GM12878 (cell line): ENCODE measurements at regions not wholly inside any gene's neighbourhood (a gene's known extent, or its start where the extent isn't known, plus 50 kb on each side); places are given as distances from the start of the nearest gene placed in this dataset.

Experiments used
- ATAC-seq: fragments of 200-7000 bp; cut with Tn5 transposase; 3 replicates; pipeline ENCODE4 v1.9.1; 2020; ENCODE audit warnings: mild to moderate bottlenecking, moderate library complexity
- BruUV-seq: library from RNA; stranded (reverse); fragments of 400-500 nt; replicated peaks from 2 replicates; lab custom pipeline; 2021; lab: Mats Ljungman, UMichigan
- CTCF ChIA-PET: fragments of 300-600 bp; sonication (Branson Sonifier 250); formaldehyde crosslinking; extraction: SDS; loops from one replicate; lab custom pipeline; 2021; ENCODE audit warnings: inconsistent platforms; lab: Yijun Ruan, JAX
- POLR2A ChIA-PET: fragments of 350-600 bp; formaldehyde crosslinking; extraction: SDS; loops from one replicate; lab custom pipeline; 2021; ENCODE audit warnings: inconsistent platforms; lab: Charles Lee
- RAD21 ChIA-PET: fragments of 300-600 bp; sonication (Branson Sonifier 250); formaldehyde crosslinking; loops from one replicate; lab custom pipeline; 2023; ENCODE audit warnings: antibody characterized with exemption; ENCODE audit not compliant: unreplicated experiment; lab: Charles Lee
- SMC1A ChIA-PET: fragments of 300-600 bp; sonication (Branson Sonifier 250); formaldehyde crosslinking; loops from one replicate; lab custom pipeline; 2023; ENCODE audit not compliant: unreplicated experiment, uncharacterized antibody; lab: Charles Lee
- DNase-seq: peaks from one replicate; pipeline ENCODE4 v3.0.0-alpha.2; 2011; ENCODE audit warnings: low read depth, low spot score
- FAIRE-seq: peaks from 3 replicates; lab custom pipeline; 2011; peaks lifted over from hg19 to GRCh38; lab: Jason Lieb, UNC
- H2AFZ ChIP-seq: 2 replicates; pipeline ENCODE4 v1.6.0; 2011; ENCODE audit warnings: low read depth, low read length, control low read depth; ENCODE audit not compliant: control insufficient read depth
- H3K27ac ChIP-seq: 2 replicates; pipeline ENCODE4 v1.5.1; 2011; ENCODE audit warnings: control low read depth; ENCODE audit not compliant: control insufficient read depth, insufficient read depth
- H3K27me3 ChIP-seq, 2 experiments: replicated peaks in 1 of 2; 2 replicates each; pipeline versions ENCODE4 v1.6.0 to v1.6.1; 2011; ENCODE audit warnings: low read length in 1 of 2; ENCODE audit not compliant: control insufficient read depth in 2 of 2, insufficient read depth in 2 of 2
- H3K36me3 ChIP-seq, 2 experiments: 2 replicates each; pipeline ENCODE4 v1.5.1; 2011; ENCODE audit warnings: low read length in 1 of 2; ENCODE audit not compliant: control insufficient read depth in 2 of 2, insufficient read depth in 2 of 2
- H3K4me1 ChIP-seq: 2 replicates; pipeline ENCODE4 v1.6.1; 2011; ENCODE audit warnings: mild to moderate bottlenecking, low read length, moderate library complexity, mixed read lengths; ENCODE audit not compliant: control insufficient read depth, insufficient read depth
- H3K4me2 ChIP-seq: 2 replicates; pipeline ENCODE4 v1.6.0; 2011; ENCODE audit warnings: control low read depth; ENCODE audit not compliant: control insufficient read depth, insufficient read depth
- H3K4me3 ChIP-seq: fragments of 200-600 bp; sonication (generic); 2 replicates; pipeline ENCODE4 v1.5.1; 2016
- H3K79me2 ChIP-seq: 2 replicates; pipeline ENCODE4 v1.6.0; 2011; ENCODE audit warnings: low read length; ENCODE audit not compliant: control insufficient read depth, insufficient read depth
- H3K9ac ChIP-seq: 2 replicates; pipeline ENCODE4 v1.8.0; 2011; ENCODE audit warnings: low read length, control low read depth, mixed read lengths; ENCODE audit not compliant: control insufficient read depth, insufficient read depth
- H3K9me3 ChIP-seq: replicated peaks from 3 replicates; pipeline ENCODE4 v1.5.1; 2011; ENCODE audit warnings: mild to moderate bottlenecking, low read length; ENCODE audit not compliant: control insufficient read depth, insufficient read depth
- H4K20me1 ChIP-seq: 2 replicates; pipeline ENCODE4 v1.6.0; 2011; ENCODE audit not compliant: control insufficient read depth, insufficient read depth
- ATF2 ChIP-seq: IDR thresholded peaks from 2 replicates; pipeline ENCODE4 v1.6.1; 2012; ENCODE audit warnings: low read length, inconsistent platforms
- BCLAF1 ChIP-seq: fragments of 450-650 bp; IDR thresholded peaks from 2 replicates; pipeline ENCODE4 v1.6.1; 2017; ENCODE audit warnings: antibody characterized with exemption, mild to moderate bottlenecking, moderate library complexity
- BMI1 ChIP-seq: fragments of 450-650 bp; IDR thresholded peaks from 2 replicates; pipeline ENCODE4 v1.6.1; 2016; ENCODE audit warnings: mild to moderate bottlenecking, moderate library complexity, borderline replicate concordance
- CBX3 ChIP-seq: fragments of 200-600 bp; sonication (generic); IDR thresholded peaks from 2 replicates; pipeline ENCODE4 v1.6.1; 2016; ENCODE audit warnings: low read depth, borderline replicate concordance
- KLF5 ChIP-seq: fragments of 450-650 bp; IDR thresholded peaks from 2 replicates; pipeline ENCODE4 v1.6.1; 2014; ENCODE audit warnings: mild to moderate bottlenecking; ENCODE audit not compliant: partially characterized antibody
- LARP7 ChIP-seq: fragments of 450-650 bp; IDR thresholded peaks from 2 replicates; pipeline ENCODE4 v1.6.1; 2017; ENCODE audit warnings: mild to moderate bottlenecking
- NR2C1 ChIP-seq: fragments of 450-650 bp; IDR thresholded peaks from 2 replicates; pipeline ENCODE4 v1.6.1; 2017; ENCODE audit warnings: antibody characterized with exemption, mild to moderate bottlenecking, moderate library complexity
- PAX8 ChIP-seq: fragments of 450-650 bp; IDR thresholded peaks from 2 replicates; pipeline ENCODE4 v1.6.1; 2017; ENCODE audit warnings: mild to moderate bottlenecking, moderate library complexity
- RFX5 ChIP-seq: IDR thresholded peaks from 2 replicates; pipeline ENCODE4 v1.6.1; 2011; ENCODE audit warnings: low read depth, low read length, improper control_type of control experiment
- SUZ12 ChIP-seq: fragments of 200-600 bp; sonication (generic); IDR thresholded peaks from one replicate; pipeline ENCODE4 v1.6.1; 2018; ENCODE audit warnings: antibody characterized with exemption, mild to moderate bottlenecking; ENCODE audit not compliant: unreplicated experiment
- ZBTB11 ChIP-seq: fragments of 450-650 bp; formaldehyde crosslinking; IDR thresholded peaks from 2 replicates; pipeline ENCODE4 v1.5.0; 2022; ENCODE audit warnings: mild to moderate bottlenecking, missing genetic modification characterization
- ZBTB40 ChIP-seq: fragments of 450-650 bp; IDR thresholded peaks from 2 replicates; pipeline ENCODE4 v1.6.1; 2016; ENCODE audit warnings: mild to moderate bottlenecking, moderate library complexity, borderline replicate concordance
- ZNF622 ChIP-seq: fragments of 450-650 bp; IDR thresholded peaks from 2 replicates; pipeline ENCODE4 v1.6.1; 2017; ENCODE audit warnings: mild to moderate bottlenecking, inconsistent platforms
- WGBS: methylation state at CpG from one replicate; pipeline ENCODE4 v1.1.6; 2016; ENCODE audit warnings: low lambda C conversion rate; ENCODE audit not compliant: insufficient replicate concordance, insufficient coverage; ENCODE audit errors: missing lambda C conversion rate; 5-methylcytosine and 5-hydroxymethylcytosine counted together
- in situ Hi-C: fragments of 300-500 bp; cut with MboI; formaldehyde crosslinking; loops from 9 replicates; pipeline ENCODE4 v1.14.3; 2018; ENCODE audit warnings: mixed read lengths
- intact Hi-C: fragments of 100-400 bp; cut with micrococcal nuclease; formaldehyde crosslinking; loops from one replicate; pipeline ENCODE4 v1.14.2; 2022; ENCODE audit not compliant: unreplicated experiment

GRCh38 chr1:79848316-79848715 is 841.8 kb upstream of the ADGRL4 start (continued):
- TF ChIP-seq ZBTB40 (no peak), BMI1 (no peak), NR2C1 (no peak), LARP7 (no peak), CBX3 (no peak), KLF5 (no peak), ZNF622 (no peak)

- Histone ChIP-seq H2AFZ (no peak overlapping the region), H3K4me2 (no peak overlapping the region), H3K79me2 (no peaks in the 10 kb centered on the region), H3K36me3 (no peaks in the 10 kb centered on the region), H3K4me3 (no peak overlapping the region), H3K4me1 (no peaks in the 10 kb centered on the region), H3K27me3 (no peaks in the 10 kb centered on the region), H3K9ac (no peak overlapping the region), H3K9me3 (no peaks in the 10 kb centered on the region), H3K27ac (no peak overlapping the region), H4K20me1 (no peaks in the 10 kb centered on the region)
- ChIA-PET CTCF (no interaction called here), RAD21 (no interaction called here), POLR2A (no interaction called here), SMC1A (no interaction called here)
- ATAC-seq = peak; percentile 18; the same call in 1 of the 3 replicates
- FAIRE-seq = no peak
- WGBS = 47% methylated on average over 5 of the region's 5 CpGs
- no TSS peak for BruUV-seq
- intact Hi-C loops = no loop called here
- no peak for DNase-seq
- in situ Hi-C loops = no loop called here
- TF ChIP-seq RFX5 (no peak), PAX8 (no peak), BCLAF1 (no peak), ATF2 (no peak), ZBTB11 (CRISPR knock-in tag) (no peak), SUZ12 (no peak)
Measured at GRCh38 chr1:79847700-79848099, 841.2 kb upstream of the ADGRL4 start.
